ENCODE measurements at regions not wholly inside any gene's neighbourhood (a gene's known extent, or its start where the extent isn't known, plus 50 kb on each side); places are given as distances from the start of the nearest gene placed in this dataset.

DNA sequence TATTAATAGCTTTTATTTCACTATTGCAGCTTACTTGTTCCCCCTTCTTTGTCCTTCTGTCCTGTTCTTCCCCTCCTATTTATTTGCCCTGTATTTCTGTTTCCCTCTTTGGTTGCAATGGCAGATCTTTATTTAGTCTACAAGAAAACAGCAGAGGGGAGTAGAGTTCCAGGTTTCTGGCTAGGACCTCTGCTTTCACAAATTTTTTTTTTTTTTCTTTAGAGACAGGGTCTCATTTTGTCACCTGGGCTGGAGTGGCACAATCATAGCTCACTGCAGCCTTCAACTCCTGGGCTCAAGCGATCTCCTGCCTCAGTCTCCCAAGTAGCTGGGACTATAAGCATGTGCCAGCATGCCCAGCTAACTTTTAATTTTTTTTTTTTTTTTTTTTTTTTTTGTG is 188.1 kb upstream of the SPRED2 start:
- WGBS = 87% methylated on average over 1 of the region's 1 CpG
- no peak for DNase-seq (ENCODE audit: low spot score in 2 of 2)
- H3K4me3 ChIP-seq = no peak overlapping the region
- H3K4me1 ChIP-seq = no peaks in the 10 kb centered on the region
- TF ChIP-seq CTCF (IDR thresholded peaks at IDR 0.05) (no peak), EP300 (IDR thresholded peaks at IDR 0.05) (no peak), POLR2A (IDR thresholded peaks at IDR 0.05) (no peak), POLR2AphosphoS5 (IDR thresholded peaks at IDR 0.05) (no peak)
- H3K27me3 ChIP-seq = peaks cover 3% of the 10 kb centered on the region
- H3K9me3 ChIP-seq = no peaks in the 10 kb centered on the region
- H3K27ac ChIP-seq = no peak overlapping the region
- H3K36me3 ChIP-seq = no peaks in the 10 kb centered on the region

DNA sequence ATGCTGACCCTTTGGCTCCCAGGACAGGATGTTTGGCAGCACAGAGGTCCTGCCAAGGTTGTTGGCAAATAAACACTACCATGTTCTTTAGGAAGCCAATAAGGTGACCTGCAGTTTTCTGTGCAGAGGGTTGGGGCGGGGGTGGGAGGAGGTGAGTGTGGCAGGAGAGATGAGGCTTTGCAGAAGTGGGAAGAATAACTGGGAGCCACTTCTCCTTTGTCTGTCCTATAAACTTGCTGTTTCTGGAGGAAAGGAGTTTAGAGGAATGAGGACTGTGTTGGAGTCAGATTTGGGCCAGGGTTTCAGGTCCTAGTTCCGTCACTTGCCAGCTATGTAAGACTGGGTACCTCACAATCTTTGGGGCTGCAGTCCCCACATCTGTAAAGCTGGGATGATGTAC is 187.6 kb upstream of the SPRED2 start:
- H3K27me3 ChIP-seq = peaks cover 3% of the 10 kb centered on the region
- no peaks in the 10 kb centered on the region for H3K4me1 ChIP-seq
- H3K4me3 ChIP-seq = no peak overlapping the region
- H3K9me3 ChIP-seq = no peaks in the 10 kb centered on the region
- TF ChIP-seq EP300 (IDR thresholded peaks at IDR 0.05) = no peak
- TF ChIP-seq POLR2A (IDR thresholded peaks at IDR 0.05) = no peak
- no peak for TF ChIP-seq POLR2AphosphoS5 (IDR thresholded peaks at IDR 0.05)
- TF ChIP-seq CTCF (IDR thresholded peaks at IDR 0.05) = no peak
- H3K27ac ChIP-seq = no peak overlapping the region
- no peaks in the 10 kb centered on the region for H3K36me3 ChIP-seq
- WGBS = 93% methylated on average over 2 of the region's 2 CpGs
- no peak for DNase-seq (ENCODE audit: low spot score in 2 of 2)

DNA sequence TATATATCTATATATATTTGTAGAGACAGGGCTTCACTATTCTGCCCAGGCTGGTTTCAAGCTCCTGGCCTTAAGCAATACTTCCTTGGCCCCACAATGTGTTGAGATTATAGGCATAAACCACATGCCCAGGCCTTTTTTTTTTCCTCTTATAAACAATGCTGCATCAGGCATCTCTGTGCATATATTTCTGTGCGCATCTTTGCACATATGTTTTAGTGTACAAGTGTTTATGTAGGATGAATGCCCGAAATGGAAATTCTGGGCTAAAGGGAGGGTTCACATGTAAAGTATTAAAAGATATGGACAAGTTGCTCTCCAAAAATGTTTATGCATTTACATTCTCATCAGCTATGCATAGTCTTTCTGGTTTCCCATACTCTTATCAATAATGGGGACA is 183.2 kb upstream of the SPRED2 start:
- WGBS = 85% methylated on average over 2 of the region's 2 CpGs
- no peak overlapping the region for H3K4me3 ChIP-seq
- no peaks in the 10 kb centered on the region for H3K27me3 ChIP-seq
- DNase-seq (ENCODE audit: low spot score in 2 of 2) = no peak
- H3K4me1 ChIP-seq = peaks cover 7% of the 10 kb centered on the region
- H3K36me3 ChIP-seq = no peaks in the 10 kb centered on the region
- H3K9me3 ChIP-seq = no peaks in the 10 kb centered on the region
- no peak overlapping the region for H3K27ac ChIP-seq
- TF ChIP-seq POLR2AphosphoS5 (IDR thresholded peaks at IDR 0.05) (no peak), EP300 (IDR thresholded peaks at IDR 0.05) (no peak), CTCF (IDR thresholded peaks at IDR 0.05) (no peak), POLR2A (IDR thresholded peaks at IDR 0.05) (no peak)

GRCh38 chr2:65613968-65614555 is 181.7 kb upstream of the SPRED2 start:
- Histone ChIP-seq H3K27me3 (no peaks in the 10 kb centered on the region), H3K4me3 (no peak overlapping the region), H3K9me3 (no peaks in the 10 kb centered on the region), H3K36me3 (no peaks in the 10 kb centered on the region), H3K27ac (no peak overlapping the region), H3K4me1 (peaks cover 7% of the 10 kb centered on the region)
- TF ChIP-seq CTCF (IDR thresholded peaks at IDR 0.05) (no peak), POLR2A (IDR thresholded peaks at IDR 0.05) (no peak), POLR2AphosphoS5 (IDR thresholded peaks at IDR 0.05) (no peak), EP300 (IDR thresholded peaks at IDR 0.05) (no peak)
- WGBS = 81% methylated on average over 3 of the region's 3 CpGs
- DNase-seq (ENCODE audit: low spot score in 2 of 2) = no peak

GRCh38 chr2:65611488-65611887 is 179.1 kb upstream of the SPRED2 start:
- H3K4me3 ChIP-seq = no peak overlapping the region
- TF ChIP-seq POLR2A (IDR thresholded peaks at IDR 0.05) (no peak), EP300 (IDR thresholded peaks at IDR 0.05) (no peak), POLR2AphosphoS5 (IDR thresholded peaks at IDR 0.05) (no peak), CTCF (IDR thresholded peaks at IDR 0.05) (no peak)
- H3K27me3 ChIP-seq = no peaks in the 10 kb centered on the region
- no peaks in the 10 kb centered on the region for H3K9me3 ChIP-seq
- 84% methylated on average over 2 of the region's 2 CpGs for WGBS
- DNase-seq (ENCODE audit: low spot score in 2 of 2) = no peak
- no peaks in the 10 kb centered on the region for H3K36me3 ChIP-seq
- no peak overlapping the region for H3K27ac ChIP-seq
- peaks cover 12% of the 10 kb centered on the region for H3K4me1 ChIP-seq

All from suprapubic skin (tissue), 4 donors.